Lung (tissue), 11 donors: ENCODE measurements at regions not wholly inside any gene's neighbourhood (a gene's known extent, or its start where the extent isn't known, plus 50 kb on each side); places are given as distances from the start of the nearest gene placed in this dataset.

Experiments
- ATAC-seq: fragments of 200-7000 bp; cut with Tn5 transposase; one replicate; pipeline ENCODE4 v1.9.1; 2020; ENCODE audit warnings: moderate number of reproducible peaks; ENCODE audit not compliant: insufficient read depth, low FRiP score
- DNase-seq, 3 donors: peaks; one replicate each; pipeline ENCODE4 v3.0.0-alpha.2; 2013 to 2017
- H3K27ac ChIP-seq, 2 donors: one replicate each; pipeline ENCODE4 v1.5.1; 2013; ENCODE audit warnings: mild to moderate bottlenecking in 2 of 2, moderate library complexity in 2 of 2, control low read depth in 1 of 2, inconsistent platforms in 1 of 2, low read depth in 1 of 2, low read length in 1 of 2
- H3K27me3 ChIP-seq, 3 donors: one replicate each; pipeline ENCODE4 v1.5.1; 2013; ENCODE audit warnings: low read length in 2 of 3; ENCODE audit not compliant: control insufficient read depth in 3 of 3, insufficient read depth in 3 of 3
- H3K36me3 ChIP-seq, 4 donors: one replicate each; pipeline ENCODE4 v1.5.1; 2013; ENCODE audit warnings: low read length in 4 of 4, mild to moderate bottlenecking in 1 of 4, moderate library complexity in 1 of 4; ENCODE audit not compliant: control insufficient read depth in 4 of 4, insufficient read depth in 4 of 4
- H3K4me1 ChIP-seq, 5 donors: one replicate each; pipeline ENCODE4 v1.5.1; 2013; ENCODE audit warnings: low read length in 5 of 5, mild to moderate bottlenecking in 2 of 5, moderate library complexity in 1 of 5; ENCODE audit not compliant: control insufficient read depth in 5 of 5, insufficient read depth in 5 of 5
- H3K4me3 ChIP-seq: one replicate; pipeline ENCODE4 v1.5.1; 2013; ENCODE audit warnings: mild to moderate bottlenecking, control low read depth, moderate library complexity
- H3K9ac ChIP-seq, 2 donors: one replicate each; pipeline ENCODE4 v1.5.1; 2013; ENCODE audit warnings: low read length in 2 of 2, control low read depth in 1 of 2; ENCODE audit not compliant: insufficient read depth in 1 of 2
- H3K9me3 ChIP-seq, 4 donors: one replicate each; pipeline ENCODE4 v1.5.1; 2013; ENCODE audit warnings: low read length in 3 of 4, mild to moderate bottlenecking in 1 of 4, moderate library complexity in 1 of 4; ENCODE audit not compliant: control insufficient read depth in 4 of 4, insufficient read depth in 3 of 4
- WGBS, 2 donors: extraction: QIAGEN DNeasy Blood & Tissue Kit; methylation state at CpG; one replicate each; pipeline ENCODE4 v1.1.7; 2013; 5-methylcytosine and 5-hydroxymethylcytosine counted together
- TF ChIP-seq, protein P1 (sequence below): IDR thresholded peaks from 2 replicates; pipeline ENCODE4 v1.5.1; 2012; ENCODE audit warnings: mild to moderate bottlenecking; ENCODE audit errors: control extremely low read depth, extremely low read depth
- donor health status: control.
- donor health status: control.
- donor health status: Bipolar disorder and iron deficiency.
- donor health status: healthy.
- donor health status: DM: yes; HTN: yes; CAD: no.

DNA sequence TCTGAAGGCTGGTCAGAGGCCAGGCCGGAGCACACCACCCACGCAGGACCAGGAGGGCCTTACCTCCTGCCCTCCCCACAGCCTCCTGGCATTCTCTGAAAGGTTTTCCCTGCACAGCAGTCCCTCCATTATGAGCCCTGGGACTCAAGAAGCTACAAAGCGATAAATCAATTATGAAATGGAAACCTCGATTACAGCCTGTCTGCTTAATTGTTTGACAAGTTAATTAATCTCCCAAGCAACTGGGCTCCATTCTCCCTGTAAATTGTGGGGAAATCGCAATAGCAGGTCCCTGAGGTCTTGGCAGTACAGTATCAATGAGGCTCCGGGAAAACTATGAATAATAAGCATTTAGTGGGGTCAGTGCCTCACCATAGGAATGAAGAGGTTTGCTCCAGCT is 683.5 kb downstream of the NTRK3 start:
- ATAC-seq (no peak), DNase-seq (no peak)
- Histone ChIP-seq H3K27me3 (no peaks in the 10 kb centered on the region), H3K36me3 (no peaks in the 10 kb centered on the region), H3K9ac (no peak overlapping the region), H3K4me3 (no peak overlapping the region), H3K4me1 (peaks cover 0 to 2% (median 0%) of the 10 kb centered on the region in 5 donors), H3K9me3 (no peaks in the 10 kb centered on the region), H3K27ac (no peak overlapping the region)
- 78 to 80% methylated on average over 6 of the region's 6 CpGs for WGBS, 2 donors
- TF ChIP-seq, protein P1, sequence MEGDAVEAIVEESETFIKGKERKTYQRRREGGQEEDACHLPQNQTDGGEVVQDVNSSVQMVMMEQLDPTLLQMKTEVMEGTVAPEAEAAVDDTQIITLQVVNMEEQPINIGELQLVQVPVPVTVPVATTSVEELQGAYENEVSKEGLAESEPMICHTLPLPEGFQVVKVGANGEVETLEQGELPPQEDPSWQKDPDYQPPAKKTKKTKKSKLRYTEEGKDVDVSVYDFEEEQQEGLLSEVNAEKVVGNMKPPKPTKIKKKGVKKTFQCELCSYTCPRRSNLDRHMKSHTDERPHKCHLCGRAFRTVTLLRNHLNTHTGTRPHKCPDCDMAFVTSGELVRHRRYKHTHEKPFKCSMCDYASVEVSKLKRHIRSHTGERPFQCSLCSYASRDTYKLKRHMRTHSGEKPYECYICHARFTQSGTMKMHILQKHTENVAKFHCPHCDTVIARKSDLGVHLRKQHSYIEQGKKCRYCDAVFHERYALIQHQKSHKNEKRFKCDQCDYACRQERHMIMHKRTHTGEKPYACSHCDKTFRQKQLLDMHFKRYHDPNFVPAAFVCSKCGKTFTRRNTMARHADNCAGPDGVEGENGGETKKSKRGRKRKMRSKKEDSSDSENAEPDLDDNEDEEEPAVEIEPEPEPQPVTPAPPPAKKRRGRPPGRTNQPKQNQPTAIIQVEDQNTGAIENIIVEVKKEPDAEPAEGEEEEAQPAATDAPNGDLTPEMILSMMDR = no peak

GRCh38 chr15:87572381-87572910 is 684.1 kb downstream of the NTRK3 start:
- no peaks in the 10 kb centered on the region for H3K36me3 ChIP-seq
- H3K9me3 ChIP-seq = no peaks in the 10 kb centered on the region
- H3K27ac ChIP-seq = no peak overlapping the region
- DNase-seq = no peak
- no peak overlapping the region for H3K9ac ChIP-seq
- H3K4me3 ChIP-seq = no peak overlapping the region
- no peak for ATAC-seq
- TF ChIP-seq, protein P1 = no peak
- peaks cover 0 to 2% (median 0%) of the 10 kb centered on the region in 5 donors for H3K4me1 ChIP-seq
- no peaks in the 10 kb centered on the region for H3K27me3 ChIP-seq
- 59 to 82% methylated on average over 8 of the region's 8 CpGs for WGBS, 2 donors

DNA sequence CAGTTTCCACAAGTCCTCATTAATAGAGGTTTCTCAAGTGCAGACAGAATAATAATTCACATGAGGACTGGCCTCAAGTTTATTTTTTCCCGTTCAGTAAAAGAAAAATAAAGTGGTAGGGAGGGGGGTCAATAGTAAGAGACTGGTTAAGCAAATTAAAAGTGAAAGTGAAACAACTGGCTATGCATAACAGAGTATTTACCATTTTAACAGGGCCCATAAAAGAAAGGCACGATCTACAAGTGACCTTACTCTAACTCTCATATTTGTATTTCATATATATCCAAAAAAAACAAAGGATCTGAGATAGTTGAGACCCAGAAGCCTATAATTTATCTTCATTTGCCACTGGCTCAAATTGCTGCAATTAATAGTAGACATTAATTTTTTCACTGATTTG is 686.3 kb downstream of the NTRK3 start:
- H3K9ac ChIP-seq = no peak overlapping the region
- WGBS, 2 donors = 16 to 40% methylated on average over 2 of the region's 2 CpGs
- DNase-seq (peak in 2 of 3 donors; percentile 12 to 38), ATAC-seq (no peak)
- H3K36me3 ChIP-seq = no peaks in the 10 kb centered on the region
- H3K9me3 ChIP-seq = no peaks in the 10 kb centered on the region
- no peak overlapping the region for H3K4me3 ChIP-seq
- TF ChIP-seq, protein P1 = no peak
- H3K4me1 ChIP-seq = peaks cover 0 to 2% (median 0%) of the 10 kb centered on the region in 5 donors
- no peaks in the 10 kb centered on the region for H3K27me3 ChIP-seq
- H3K27ac ChIP-seq = no peak overlapping the region

DNA sequence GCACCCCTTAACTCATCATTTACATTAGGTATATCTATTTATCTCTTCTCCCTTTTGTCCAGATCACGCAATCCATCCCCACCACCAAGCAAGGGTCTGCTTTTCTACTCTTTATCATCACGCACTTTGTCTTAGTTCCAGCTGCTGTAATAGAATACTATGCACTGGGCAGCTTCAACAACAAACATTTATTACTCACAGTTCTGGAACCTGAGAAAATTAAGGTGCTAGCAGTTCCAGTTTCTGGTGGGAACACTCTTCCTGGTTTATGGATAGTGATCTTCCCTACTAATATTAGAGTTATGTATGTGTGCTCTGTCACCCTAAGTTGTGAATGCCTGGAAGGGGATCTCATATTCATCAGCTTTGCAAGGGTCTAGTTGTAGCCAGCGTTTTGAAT is 687.0 kb downstream of the NTRK3 start:
- no peaks in the 10 kb centered on the region for H3K27me3 ChIP-seq
- no peak for ATAC-seq

More for the DNA sequence above, 687.0 kb downstream of the NTRK3 start:
- Histone ChIP-seq H3K27ac (no peak overlapping the region), H3K4me3 (no peak overlapping the region), H3K4me1 (peaks cover 0 to 2% (median 0%) of the 10 kb centered on the region in 5 donors), H3K36me3 (no peaks in the 10 kb centered on the region), H3K9me3 (no peaks in the 10 kb centered on the region), H3K9ac (no peak overlapping the region)
- DNase-seq = no peak
- 92% methylated on average over 3 of the region's 3 CpGs for WGBS, 2 donors
- TF ChIP-seq, protein P1 = no peak
